Stomach (tissue), 8 donors: ENCODE measurements at regions not wholly inside any gene's neighbourhood (a gene's known extent, or its start where the extent isn't known, plus 50 kb on each side); places are given as distances from the start of the nearest gene placed in this dataset.

Source experiments
- DNase-seq, 2 donors: peaks; one replicate each; pipeline versions ENCODE4 v3.0.0 to v3.0.0-alpha.2; 2013 to 2019
- H3K27ac ChIP-seq, 5 donors: fragments of 200-600 bp in 4 of 5; sonication (generic) in 4 of 5; one replicate each; pipeline ENCODE4 v1.5.1; 2013 to 2019; ENCODE audit warnings: mild to moderate bottlenecking in 1 of 5, moderate library complexity in 1 of 5
- H3K27me3 ChIP-seq, 3 donors: fragments of 200-600 bp; sonication (generic); one replicate each; pipeline ENCODE4 v1.5.1; 2017 to 2019; ENCODE audit warnings: mixed run types in 1 of 3
- H3K36me3 ChIP-seq, 4 donors: fragments of 200-600 bp; sonication (generic); 1 replicate in 3 of 4; 2 replicates in 1 of 4; pipeline ENCODE4 v1.5.1; 2016 to 2019
- H3K4me1 ChIP-seq, 4 donors: fragments of 200-600 bp; sonication (generic); one replicate each; pipeline ENCODE4 v1.5.1; 2016 to 2019
- H3K4me3 ChIP-seq, 4 donors: fragments of 200-600 bp; sonication (generic) in 3 of 4; one replicate each; pipeline ENCODE4 v1.5.1; 2016 to 2019; ENCODE audit warnings: mild to moderate bottlenecking in 1 of 4
- H3K9me3 ChIP-seq, 4 donors: fragments of 200-600 bp; sonication (generic); one replicate each; pipeline ENCODE4 v1.5.1; 2016 to 2019
- EP300 ChIP-seq: sonication (generic); formaldehyde crosslinking; IDR thresholded peaks from one replicate; pipeline ENCODE4 v1.6.1; 2017; ENCODE audit warnings: antibody characterized with exemption
- POLR2A ChIP-seq, 4 donors: fragments of 450-650 bp; IDR thresholded peaks; one replicate each; pipeline ENCODE4 v1.6.1; 2016; ENCODE audit warnings: antibody characterized with exemption in 4 of 4, control low read depth in 2 of 4, mild to moderate bottlenecking in 1 of 4, moderate library complexity in 1 of 4
- POLR2AphosphoS5 ChIP-seq, 3 donors: sonication (generic); formaldehyde crosslinking; IDR thresholded peaks; one replicate each; pipeline ENCODE4 v1.6.1; 2016; ENCODE audit warnings: antibody characterized with exemption in 3 of 3
- WGBS, 5 donors: extraction: QIAGEN DNeasy Blood & Tissue Kit in 3 of 5; methylation state at CpG; one replicate each; pipeline versions ENCODE4 v1.1.5 to v1.1.7; 2013 to 2018; 5-methylcytosine and 5-hydroxymethylcytosine counted together
- intact Hi-C: fragments of 100-400 bp; cut with DNase I; formaldehyde crosslinking; loops from one replicate; pipeline ENCODE4 v1.15.1; 2023; ENCODE audit warnings: low total_unique reads
- TF ChIP-seq, protein P1 (sequence below), 7 experiments: fragments of 450-650 bp in 4 of 7; fragments of 200-600 bp in 3 of 7; sonication (generic) in 3 of 7; IDR thresholded peaks; one replicate each; pipeline ENCODE4 v1.5.1; 2016 to 2019; ENCODE audit warnings: antibody characterized with exemption in 7 of 7, control low read depth in 2 of 7, mild to moderate bottlenecking in 1 of 7
- donor health status: healthy with polysubstance abuse.
- donor health status: Bipolar disorder and iron deficiency.
- donor health status: healthy.

DNA sequence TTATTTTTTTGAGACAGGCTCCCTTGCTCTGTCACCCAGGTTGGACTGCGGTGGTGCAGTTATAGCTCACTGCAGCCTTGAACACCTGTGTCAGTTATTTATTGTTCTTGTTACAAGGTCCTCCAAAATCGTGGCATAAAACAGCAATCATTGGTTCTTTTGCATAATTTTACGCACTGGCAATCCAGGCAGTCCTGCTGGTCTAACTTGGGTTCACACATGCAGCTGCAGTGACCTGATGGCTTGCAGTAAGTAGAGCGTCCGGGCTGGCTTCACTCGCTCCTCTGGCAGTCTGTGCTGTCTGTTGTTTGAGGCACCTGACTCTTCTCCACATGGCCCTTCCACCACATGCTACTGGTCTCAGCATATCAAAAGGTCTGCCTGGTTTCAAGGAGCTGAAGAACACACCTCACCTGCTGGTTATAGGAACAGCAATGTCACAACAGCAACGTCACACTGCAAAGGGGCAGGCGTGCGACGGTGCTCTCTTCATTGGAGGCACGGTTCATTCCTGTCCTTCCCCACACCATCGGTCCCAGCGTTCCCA, 894.6 kb downstream of the TRIML1 start:
- intact Hi-C loops, result no loop called here
- Histone ChIP-seq H3K27me3 (no peaks in the 10 kb centered on the region), H3K4me1 (no peaks in the 10 kb centered on the region), H3K9me3 (no peaks in the 10 kb centered on the region), H3K4me3 (no peak overlapping the region), H3K27ac (no peak overlapping the region), H3K36me3 (no peaks in the 10 kb centered on the region)
- TF ChIP-seq POLR2A (IDR thresholded peaks at IDR 0.05) (no peak), EP300 (no peak), POLR2AphosphoS5 (IDR thresholded peaks at IDR 0.05) (no peak)
- TF ChIP-seq, protein P1, sequence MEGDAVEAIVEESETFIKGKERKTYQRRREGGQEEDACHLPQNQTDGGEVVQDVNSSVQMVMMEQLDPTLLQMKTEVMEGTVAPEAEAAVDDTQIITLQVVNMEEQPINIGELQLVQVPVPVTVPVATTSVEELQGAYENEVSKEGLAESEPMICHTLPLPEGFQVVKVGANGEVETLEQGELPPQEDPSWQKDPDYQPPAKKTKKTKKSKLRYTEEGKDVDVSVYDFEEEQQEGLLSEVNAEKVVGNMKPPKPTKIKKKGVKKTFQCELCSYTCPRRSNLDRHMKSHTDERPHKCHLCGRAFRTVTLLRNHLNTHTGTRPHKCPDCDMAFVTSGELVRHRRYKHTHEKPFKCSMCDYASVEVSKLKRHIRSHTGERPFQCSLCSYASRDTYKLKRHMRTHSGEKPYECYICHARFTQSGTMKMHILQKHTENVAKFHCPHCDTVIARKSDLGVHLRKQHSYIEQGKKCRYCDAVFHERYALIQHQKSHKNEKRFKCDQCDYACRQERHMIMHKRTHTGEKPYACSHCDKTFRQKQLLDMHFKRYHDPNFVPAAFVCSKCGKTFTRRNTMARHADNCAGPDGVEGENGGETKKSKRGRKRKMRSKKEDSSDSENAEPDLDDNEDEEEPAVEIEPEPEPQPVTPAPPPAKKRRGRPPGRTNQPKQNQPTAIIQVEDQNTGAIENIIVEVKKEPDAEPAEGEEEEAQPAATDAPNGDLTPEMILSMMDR (IDR thresholded peaks at IDR 0.05), result no peak
- WGBS, 5 donors, result 82 to 90% (median 89%) methylated on average over 13 of the region's 13 CpGs
- DNase-seq, result no peak

- no peaks in the 10 kb centered on the region for H3K9me3 ChIP-seq
- H3K27ac ChIP-seq, result no peak overlapping the region
- no peak for TF ChIP-seq POLR2A (IDR thresholded peaks at IDR 0.05)
- no peak for TF ChIP-seq POLR2AphosphoS5 (IDR thresholded peaks at IDR 0.05)
- TF ChIP-seq EP300, result no peak
- TF ChIP-seq, protein P1 (IDR thresholded peaks at IDR 0.05), result no peak
- no peaks in the 10 kb centered on the region for H3K4me1 ChIP-seq
- WGBS, 5 donors, result 86 to 96% (median 94%) methylated on average over 14 of the region's 14 CpGs
- no peaks in the 10 kb centered on the region for H3K36me3 ChIP-seq
- intact Hi-C loops, result no loop called here
- DNase-seq, result no peak
- H3K4me3 ChIP-seq, result no peak overlapping the region
- no peaks in the 10 kb centered on the region for H3K27me3 ChIP-seq
These were observed 895.9 kb downstream of the TRIML1 start for GRCh38 chr4:189035091-189035490.

DNA sequence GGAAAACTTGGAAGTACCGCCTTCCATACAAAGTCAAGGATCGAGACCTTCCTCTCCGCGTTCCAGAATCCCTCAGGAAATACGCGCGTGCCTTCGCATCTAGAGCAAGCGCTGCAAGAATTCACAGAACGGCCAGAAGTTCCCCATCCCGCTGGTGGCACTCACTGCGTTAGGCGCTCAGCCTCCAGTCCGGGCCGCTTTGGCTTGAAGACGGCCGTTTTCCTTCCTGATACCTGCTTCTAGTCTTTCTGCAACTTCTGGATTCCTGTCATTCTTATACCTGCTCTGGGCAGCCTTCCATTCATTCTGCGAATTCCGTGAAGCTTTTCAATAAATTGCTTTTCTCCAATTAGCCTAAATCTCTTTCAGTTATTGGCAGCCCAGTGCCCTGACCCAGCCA, 896.4 kb downstream of the TRIML1 start:
- intact Hi-C loops, result no loop called here
- H3K27ac ChIP-seq, result no peak overlapping the region
- no peak overlapping the region for H3K4me3 ChIP-seq
- no peak for DNase-seq
- 87 to 97% (median 93%) methylated on average over 18 to 19 of the region's 19 CpGs for WGBS, 5 donors
- H3K9me3 ChIP-seq, result no peaks in the 10 kb centered on the region
- H3K27me3 ChIP-seq, result no peaks in the 10 kb centered on the region
- no peaks in the 10 kb centered on the region for H3K36me3 ChIP-seq
- no peak for TF ChIP-seq POLR2AphosphoS5 (IDR thresholded peaks at IDR 0.05)
- H3K4me1 ChIP-seq, result no peaks in the 10 kb centered on the region

DNA sequence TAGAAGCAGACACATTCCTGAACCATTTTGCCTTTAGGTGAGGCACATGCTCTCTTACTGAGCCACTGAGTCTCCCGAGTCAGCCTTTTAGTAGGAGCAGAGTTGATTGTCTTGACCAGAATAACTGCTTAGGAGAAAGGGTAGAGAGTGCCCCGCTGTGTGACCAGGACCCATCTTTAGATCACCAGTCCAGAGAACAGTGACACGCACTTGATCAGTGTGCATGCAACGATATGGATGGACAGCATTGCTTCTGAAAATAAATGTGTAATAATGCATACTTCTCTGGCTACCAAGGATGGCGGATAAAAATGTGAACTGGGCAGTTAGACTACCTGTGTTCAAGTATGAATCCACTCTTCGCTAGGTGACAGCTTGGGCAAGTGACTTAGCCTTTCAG, 897.7 kb downstream of the TRIML1 start:
- TF ChIP-seq POLR2A (IDR thresholded peaks at IDR 0.05) (no peak), EP300 (no peak), POLR2AphosphoS5 (IDR thresholded peaks at IDR 0.05) (no peak)
- TF ChIP-seq, protein P1 (IDR thresholded peaks at IDR 0.05), result no peak
- H3K27me3 ChIP-seq, result no peaks in the 10 kb centered on the region
- H3K4me3 ChIP-seq, result no peak overlapping the region
- intact Hi-C loops, result no loop called here
- no peaks in the 10 kb centered on the region for H3K9me3 ChIP-seq
- 77 to 89% (median 81%) methylated on average over 6 of the region's 6 CpGs for WGBS, 5 donors
- no peak for DNase-seq
- H3K36me3 ChIP-seq, result no peaks in the 10 kb centered on the region
- H3K4me1 ChIP-seq, result no peaks in the 10 kb centered on the region
- no peak overlapping the region for H3K27ac ChIP-seq

DNA sequence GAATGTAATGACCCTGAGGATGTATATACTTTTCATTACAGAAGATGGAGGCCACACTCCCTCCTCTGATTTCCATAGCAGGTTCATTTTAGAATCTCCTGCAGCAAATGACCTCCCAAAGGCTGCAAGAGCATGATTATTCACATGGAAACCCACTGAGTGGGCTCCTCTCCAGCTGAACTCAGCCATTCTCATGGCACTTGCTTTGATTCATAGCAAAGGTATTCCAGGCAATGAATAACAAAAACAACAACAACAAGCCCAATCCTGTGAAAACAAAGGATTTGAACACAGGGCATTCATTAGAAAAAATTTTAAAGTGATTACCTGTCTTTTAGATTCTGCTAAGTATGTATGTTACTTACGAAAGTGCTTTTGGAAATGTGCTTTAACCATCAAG, 894.0 kb upstream of the FRG1 start:
- intact Hi-C loops, result no loop called here
- 86 to 97% (median 94%) methylated on average over 1 of the region's 1 CpG for WGBS, 5 donors
- no peak for TF ChIP-seq EP300
- TF ChIP-seq, protein P1 (IDR thresholded peaks at IDR 0.05), result no peak
- no peak for TF ChIP-seq POLR2A (IDR thresholded peaks at IDR 0.05)
- no peak for TF ChIP-seq POLR2AphosphoS5 (IDR thresholded peaks at IDR 0.05)

More for the DNA sequence above, 894.0 kb upstream of the FRG1 start:
- Histone ChIP-seq H3K9me3 (no peaks in the 10 kb centered on the region), H3K27ac (no peak overlapping the region), H3K27me3 (no peaks in the 10 kb centered on the region), H3K36me3 (no peaks in the 10 kb centered on the region), H3K4me3 (no peak overlapping the region), H3K4me1 (peaks cover 0 to 11% (median 2%) of the 10 kb centered on the region in 4 donors)
- no peak for DNase-seq
